Embryonic facial prominence (tissue), 1 donor: ENCODE measurements at regions not wholly inside any gene's neighbourhood (a gene's known extent, or its start where the extent isn't known, plus 50 kb on each side); places are given as distances from the start of the nearest gene placed in this dataset.

Source experiments
- DNase-seq: peaks from one replicate; pipeline ENCODE4 v3.0.0-alpha.2; 2016; ENCODE audit errors: extremely low spot score

GRCh38 chr5:125325488-125326149 lies 579.2 kb upstream of the ZNF608 start:
- DNase-seq, result no peak

- no peak for DNase-seq
These were observed 579.7 kb upstream of the ZNF608 start for GRCh38 chr5:125326150-125326510.

GRCh38 chr5:125327676-125328075 lies 581.2 kb upstream of the ZNF608 start:
- no peak for DNase-seq

- no peak for DNase-seq
These were observed 585.7 kb upstream of the ZNF608 start for GRCh38 chr5:125331987-125332598.

- no peak for DNase-seq
These were observed 587.0 kb upstream of the ZNF608 start for GRCh38 chr5:125333416-125333815.

GRCh38 chr5:125336401-125336800 lies 590.0 kb upstream of the ZNF608 start:
- DNase-seq, result no peak

- no peak for DNase-seq
These were observed 590.9 kb upstream of the ZNF608 start for GRCh38 chr5:125337294-125337693.

GRCh38 chr5:125338440-125339174 lies 592.2 kb upstream of the ZNF608 start:
- DNase-seq, result no peak

- no peak for DNase-seq
These were observed 595.0 kb upstream of the ZNF608 start for GRCh38 chr5:125341436-125341835.

GRCh38 chr5:125343015-125343414 lies 596.6 kb upstream of the ZNF608 start:
- DNase-seq, result no peak

- DNase-seq, result no peak
These were observed 599.9 kb upstream of the ZNF608 start for GRCh38 chr5:125346316-125346715.

GRCh38 chr5:125348221-125348692 lies 601.8 kb upstream of the ZNF608 start:
- DNase-seq, result no peak

- DNase-seq, result no peak
These were observed 602.7 kb upstream of the ZNF608 start for GRCh38 chr5:125348936-125349831.

- no peak for DNase-seq
These were observed 611.2 kb upstream of the ZNF608 start for GRCh38 chr5:125357660-125358059.

- no peak for DNase-seq
These were observed 619.3 kb upstream of the ZNF608 start for GRCh38 chr5:125365747-125366146.

- DNase-seq, result no peak
These were observed 621.3 kb upstream of the ZNF608 start for GRCh38 chr5:125367702-125368101.

GRCh38 chr5:125370461-125371205 lies 624.2 kb upstream of the ZNF608 start:
- no peak for DNase-seq

GRCh38 chr5:125372694-125373631 lies 626.5 kb upstream of the ZNF608 start:
- DNase-seq, result no peak

GRCh38 chr5:125375143-125375542 lies 628.7 kb upstream of the ZNF608 start:
- DNase-seq, result no peak

- no peak for DNase-seq
These were observed 629.7 kb upstream of the ZNF608 start for GRCh38 chr5:125376059-125376641.
